GM12872 (cell line): ENCODE measurements at regions not wholly inside any gene's neighbourhood (a gene's known extent, or its start where the extent isn't known, plus 50 kb on each side); places are given as distances from the start of the nearest gene placed in this dataset.

Experiments used
- TF ChIP-seq, protein P1 (sequence below): IDR thresholded peaks from 3 replicates; pipeline ENCODE4 v1.5.1; 2011; ENCODE audit warnings: low read depth, mild to moderate bottlenecking, low read length, moderate library complexity; ENCODE audit not compliant: insufficient read depth

DNA sequence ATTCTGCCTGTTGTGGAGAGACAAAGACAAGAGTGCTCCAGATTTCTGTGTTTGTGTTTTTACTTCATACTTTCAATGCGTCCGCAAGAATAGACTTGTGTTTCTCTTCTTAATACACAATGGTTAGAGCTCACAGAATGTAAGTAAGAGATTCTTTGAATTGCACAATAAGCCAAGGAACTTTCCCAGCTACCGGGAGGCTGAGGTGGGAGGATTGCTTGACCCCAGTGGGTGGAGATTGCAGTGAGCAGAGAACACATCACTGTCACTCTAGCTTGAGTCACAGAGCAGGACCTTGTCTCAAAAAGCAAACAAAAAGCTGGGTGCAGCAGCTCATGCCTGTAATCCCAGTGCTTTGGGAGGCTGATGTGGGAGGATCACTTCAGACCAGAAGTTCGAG, 250.7 kb upstream of the MYO3A start:
- TF ChIP-seq, protein P1, sequence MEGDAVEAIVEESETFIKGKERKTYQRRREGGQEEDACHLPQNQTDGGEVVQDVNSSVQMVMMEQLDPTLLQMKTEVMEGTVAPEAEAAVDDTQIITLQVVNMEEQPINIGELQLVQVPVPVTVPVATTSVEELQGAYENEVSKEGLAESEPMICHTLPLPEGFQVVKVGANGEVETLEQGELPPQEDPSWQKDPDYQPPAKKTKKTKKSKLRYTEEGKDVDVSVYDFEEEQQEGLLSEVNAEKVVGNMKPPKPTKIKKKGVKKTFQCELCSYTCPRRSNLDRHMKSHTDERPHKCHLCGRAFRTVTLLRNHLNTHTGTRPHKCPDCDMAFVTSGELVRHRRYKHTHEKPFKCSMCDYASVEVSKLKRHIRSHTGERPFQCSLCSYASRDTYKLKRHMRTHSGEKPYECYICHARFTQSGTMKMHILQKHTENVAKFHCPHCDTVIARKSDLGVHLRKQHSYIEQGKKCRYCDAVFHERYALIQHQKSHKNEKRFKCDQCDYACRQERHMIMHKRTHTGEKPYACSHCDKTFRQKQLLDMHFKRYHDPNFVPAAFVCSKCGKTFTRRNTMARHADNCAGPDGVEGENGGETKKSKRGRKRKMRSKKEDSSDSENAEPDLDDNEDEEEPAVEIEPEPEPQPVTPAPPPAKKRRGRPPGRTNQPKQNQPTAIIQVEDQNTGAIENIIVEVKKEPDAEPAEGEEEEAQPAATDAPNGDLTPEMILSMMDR = no peak

DNA sequence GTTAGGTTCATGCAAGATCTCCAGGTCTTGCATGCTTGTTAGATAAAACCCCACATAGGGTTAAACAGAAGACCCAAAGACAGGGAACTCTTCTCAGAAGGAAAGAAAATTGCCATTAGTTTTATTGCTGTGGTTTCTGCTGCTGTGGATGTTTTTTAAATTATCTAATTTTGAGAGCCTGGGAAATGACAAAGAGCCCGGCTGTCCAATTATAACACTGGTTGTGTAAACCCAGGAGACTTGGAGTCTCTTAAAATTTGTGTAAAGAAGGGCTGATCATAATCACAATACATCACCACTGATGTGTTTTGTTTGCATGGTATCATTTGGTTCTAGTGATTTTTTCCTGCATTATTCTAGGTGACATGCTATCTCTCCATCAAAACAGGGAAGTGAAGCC, 246.5 kb upstream of the MYO3A start:
- TF ChIP-seq, protein P1 = no peak

DNA sequence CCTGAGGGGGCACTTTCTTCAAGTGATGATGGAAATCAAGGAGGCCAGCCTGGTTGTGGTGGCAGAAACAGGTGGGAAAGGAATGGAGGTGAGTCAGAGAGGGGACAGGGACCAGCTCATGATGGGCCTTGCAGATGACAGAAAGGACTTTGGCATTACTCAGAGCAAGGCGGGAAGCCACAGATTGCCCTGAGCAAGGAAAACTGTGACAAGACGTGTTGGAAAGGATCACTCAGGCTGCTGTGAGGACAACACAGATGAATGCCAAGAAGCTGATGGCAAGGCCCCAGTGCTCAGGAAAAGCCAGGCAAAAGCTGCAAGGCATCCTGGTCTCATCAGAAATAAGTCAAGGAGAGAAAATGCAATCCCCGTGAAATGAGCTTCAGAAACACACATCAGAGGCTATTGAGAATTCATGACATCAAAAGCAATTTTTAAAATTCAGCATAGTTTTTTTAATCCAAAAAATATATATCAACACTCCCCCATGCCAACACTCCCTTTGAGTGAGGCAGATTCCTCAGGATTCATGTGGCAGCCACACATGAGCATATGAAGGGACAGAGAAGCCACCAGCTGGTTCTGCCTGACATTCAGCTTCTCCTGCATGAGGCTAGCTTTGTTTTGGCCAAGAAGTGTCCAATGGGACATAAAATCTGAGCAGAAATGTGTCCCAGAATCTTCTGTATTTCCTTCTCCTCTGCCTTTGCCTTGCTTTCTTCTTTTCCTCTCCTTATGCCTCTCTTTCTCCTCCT, 244.5 kb upstream of the MYO3A start:
- TF ChIP-seq, protein P1 = no peak

DNA sequence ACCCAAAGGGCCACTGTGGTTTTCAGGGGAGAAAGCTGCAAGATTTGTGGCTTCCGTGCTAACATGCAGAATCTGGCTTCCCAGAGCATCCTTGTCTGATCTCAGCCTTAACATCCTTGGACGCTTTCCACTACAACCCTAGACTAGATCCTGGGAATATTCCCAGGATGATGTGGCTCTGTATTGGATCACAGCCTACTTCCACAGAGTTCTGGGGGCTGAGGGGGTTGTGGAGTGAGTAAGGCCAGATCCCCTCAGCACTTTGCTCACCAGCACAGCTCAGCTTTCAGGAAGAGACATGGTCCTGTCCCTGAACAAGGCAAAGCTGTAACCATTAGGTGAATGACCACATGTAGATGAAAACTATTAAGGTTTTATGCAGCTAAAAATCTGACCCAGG, 241.3 kb upstream of the MYO3A start:
- TF ChIP-seq, protein P1 = no peak

DNA sequence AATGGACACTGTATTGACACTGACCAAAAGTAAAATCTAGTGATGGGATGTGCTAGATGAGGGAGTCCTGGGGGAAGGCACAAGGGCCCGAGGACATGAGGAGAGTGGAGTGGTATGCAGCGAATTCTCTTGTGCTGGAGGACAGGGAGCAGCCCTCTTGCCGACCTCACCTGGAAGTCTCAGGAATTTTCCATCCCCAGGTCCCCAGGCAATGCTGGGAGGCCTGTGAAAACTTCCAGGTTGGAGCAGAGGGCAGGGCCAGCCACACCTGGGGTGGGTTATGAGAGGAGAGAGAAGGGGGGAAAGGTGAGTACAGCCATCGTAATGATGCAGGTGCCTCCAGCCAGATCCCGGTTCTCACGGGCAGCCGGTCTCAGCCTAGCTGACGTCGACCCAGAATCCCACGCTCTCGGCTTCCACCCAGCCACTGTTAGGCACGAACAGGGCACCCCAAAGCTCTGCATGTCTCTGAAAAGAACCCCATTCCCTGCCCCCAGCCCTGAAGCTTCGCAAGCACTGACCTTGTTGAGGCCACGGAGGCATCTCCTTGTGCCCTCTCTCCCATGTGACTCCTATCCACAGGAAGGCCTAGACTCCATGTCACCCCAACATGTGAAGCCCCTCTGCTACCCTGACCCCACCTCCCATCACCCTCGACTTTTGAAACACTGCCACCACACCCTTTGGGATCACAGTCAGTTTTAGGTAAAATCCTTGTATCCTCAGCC, 239.7 kb upstream of the MYO3A start:
- TF ChIP-seq, protein P1 = no peak

DNA sequence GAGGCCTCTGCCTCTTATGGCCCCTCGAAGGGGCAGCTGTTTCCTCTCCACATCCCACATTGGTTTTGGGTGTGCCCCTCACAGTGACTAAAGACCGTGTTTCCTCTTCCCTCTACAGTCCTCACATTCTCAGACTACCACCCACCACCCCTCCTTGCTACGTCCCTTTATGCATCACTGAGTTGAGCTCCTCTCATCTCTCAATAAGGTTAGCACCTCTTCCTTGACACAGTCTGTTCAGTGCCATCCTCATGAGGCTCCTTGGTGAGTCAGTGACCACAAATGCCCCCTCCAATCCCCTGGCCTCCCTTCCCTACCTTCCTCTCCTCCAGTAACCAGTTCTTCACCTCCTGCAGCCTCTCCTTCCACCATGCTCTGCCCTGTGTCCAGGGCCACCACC, 239.1 kb upstream of the MYO3A start:
- TF ChIP-seq, protein P1 = no peak

DNA sequence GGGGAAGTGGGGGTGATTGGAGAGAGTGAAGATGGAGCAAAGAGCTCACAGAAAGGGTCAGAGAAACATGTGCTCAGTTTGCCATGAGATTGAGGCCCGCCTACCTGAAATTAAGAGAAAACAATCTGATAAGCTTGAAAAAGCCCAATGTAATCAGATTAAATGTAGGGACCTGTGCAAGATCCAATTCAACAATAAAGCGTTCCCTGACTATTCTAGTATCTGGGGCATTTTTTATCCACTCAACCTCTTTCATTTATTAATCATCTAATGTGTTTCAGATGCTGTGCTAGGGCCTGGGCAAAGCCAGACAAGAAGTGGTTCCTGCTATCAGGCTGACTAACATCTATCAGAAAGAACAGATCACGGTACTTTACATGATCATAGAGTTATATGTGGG, 238.4 kb upstream of the MYO3A start:
- TF ChIP-seq, protein P1 = no peak
